C4-2B (cell line): ENCODE measurements at regions not wholly inside any gene's neighbourhood (a gene's known extent, or its start where the extent isn't known, plus 50 kb on each side); places are given as distances from the start of the nearest gene placed in this dataset.

Source experiments
- H3K27ac ChIP-seq: fragments of 450-650 bp; 2 replicates; pipeline ENCODE4 v1.5.1; 2017
- ZFX ChIP-seq: fragments of 450-650 bp; IDR thresholded peaks from 2 replicates; pipeline ENCODE4 v1.6.1; 2017
- TF ChIP-seq, protein P1 (sequence below): fragments of 450-650 bp; conservative IDR thresholded peaks from 2 replicates; pipeline ENCODE4 v1.5.1; 2017; ENCODE audit warnings: mild to moderate bottlenecking

DNA sequence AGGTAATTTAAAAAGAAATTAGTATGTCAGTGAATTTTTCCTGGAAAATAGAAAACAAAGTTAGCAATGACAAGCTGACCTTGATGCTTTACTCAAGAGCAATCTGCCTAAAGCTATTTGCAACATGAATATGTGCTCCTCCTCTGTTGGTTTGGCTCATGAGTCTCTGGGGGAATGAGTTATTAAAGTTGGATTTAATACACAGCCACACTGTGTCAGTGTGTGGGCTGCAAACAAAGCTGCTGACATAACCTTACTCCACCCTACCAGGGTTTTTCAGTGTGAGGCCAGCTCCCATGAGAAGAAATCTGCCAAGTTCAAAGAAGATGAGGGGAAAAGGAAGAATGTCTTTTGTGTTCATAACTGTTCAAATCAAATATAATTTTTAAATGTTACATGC, 280.5 kb downstream of the TLL1 start:
- no peak for TF ChIP-seq ZFX
- TF ChIP-seq, protein P1, sequence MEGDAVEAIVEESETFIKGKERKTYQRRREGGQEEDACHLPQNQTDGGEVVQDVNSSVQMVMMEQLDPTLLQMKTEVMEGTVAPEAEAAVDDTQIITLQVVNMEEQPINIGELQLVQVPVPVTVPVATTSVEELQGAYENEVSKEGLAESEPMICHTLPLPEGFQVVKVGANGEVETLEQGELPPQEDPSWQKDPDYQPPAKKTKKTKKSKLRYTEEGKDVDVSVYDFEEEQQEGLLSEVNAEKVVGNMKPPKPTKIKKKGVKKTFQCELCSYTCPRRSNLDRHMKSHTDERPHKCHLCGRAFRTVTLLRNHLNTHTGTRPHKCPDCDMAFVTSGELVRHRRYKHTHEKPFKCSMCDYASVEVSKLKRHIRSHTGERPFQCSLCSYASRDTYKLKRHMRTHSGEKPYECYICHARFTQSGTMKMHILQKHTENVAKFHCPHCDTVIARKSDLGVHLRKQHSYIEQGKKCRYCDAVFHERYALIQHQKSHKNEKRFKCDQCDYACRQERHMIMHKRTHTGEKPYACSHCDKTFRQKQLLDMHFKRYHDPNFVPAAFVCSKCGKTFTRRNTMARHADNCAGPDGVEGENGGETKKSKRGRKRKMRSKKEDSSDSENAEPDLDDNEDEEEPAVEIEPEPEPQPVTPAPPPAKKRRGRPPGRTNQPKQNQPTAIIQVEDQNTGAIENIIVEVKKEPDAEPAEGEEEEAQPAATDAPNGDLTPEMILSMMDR = no peak
- no peak overlapping the region for H3K27ac ChIP-seq

DNA sequence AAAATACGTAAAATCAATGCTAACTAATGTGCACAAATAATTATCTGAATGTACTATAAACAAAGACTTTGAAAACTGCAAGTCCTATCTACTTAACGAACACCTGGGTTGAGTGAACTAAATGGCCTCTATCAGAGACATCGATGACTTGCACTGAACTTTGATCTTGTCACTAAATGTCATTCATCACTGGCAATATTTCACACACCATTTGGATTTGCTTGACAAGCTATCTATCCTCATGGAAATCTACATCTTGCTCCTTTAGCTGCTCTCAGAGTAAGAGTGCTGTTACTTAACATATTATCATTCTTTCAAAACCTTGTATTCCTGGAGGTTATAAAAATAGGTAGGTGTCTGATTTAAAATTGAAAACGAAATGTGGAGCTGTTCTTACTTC, 289.3 kb downstream of the TLL1 start:
- no peak for TF ChIP-seq ZFX
- TF ChIP-seq, protein P1 = no peak
- H3K27ac ChIP-seq = no peak overlapping the region

DNA sequence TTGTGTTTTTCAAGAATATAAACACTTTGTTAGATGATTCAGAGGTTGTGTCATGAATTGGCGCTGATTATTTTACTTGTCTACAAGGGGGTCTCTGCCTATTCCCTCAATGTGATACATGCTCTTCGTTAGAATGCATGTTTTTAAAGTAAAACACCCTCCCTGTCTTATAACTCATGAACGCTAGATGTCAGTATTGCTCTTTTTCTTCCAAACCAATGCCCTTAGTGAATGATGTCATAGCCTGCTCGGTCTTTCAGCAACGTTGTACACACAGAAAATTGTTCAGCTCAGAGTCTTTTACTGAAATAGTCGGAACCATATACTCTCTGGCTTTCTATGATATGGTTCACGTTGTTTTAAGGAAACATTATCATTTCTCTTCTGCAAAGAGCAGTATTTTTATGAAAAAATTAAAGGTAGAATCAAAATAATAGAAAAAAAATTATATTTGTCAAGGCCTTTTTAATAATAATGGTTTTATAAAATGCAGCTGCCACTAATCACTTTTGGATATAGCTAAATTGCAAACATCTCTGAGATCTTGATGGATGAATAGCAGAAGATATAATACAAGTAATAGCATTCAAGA, 292.9 kb downstream of the TLL1 start:
- H3K27ac ChIP-seq = no peak overlapping the region
- TF ChIP-seq, protein P1 = peak; percentile 83
- no peak for TF ChIP-seq ZFX

DNA sequence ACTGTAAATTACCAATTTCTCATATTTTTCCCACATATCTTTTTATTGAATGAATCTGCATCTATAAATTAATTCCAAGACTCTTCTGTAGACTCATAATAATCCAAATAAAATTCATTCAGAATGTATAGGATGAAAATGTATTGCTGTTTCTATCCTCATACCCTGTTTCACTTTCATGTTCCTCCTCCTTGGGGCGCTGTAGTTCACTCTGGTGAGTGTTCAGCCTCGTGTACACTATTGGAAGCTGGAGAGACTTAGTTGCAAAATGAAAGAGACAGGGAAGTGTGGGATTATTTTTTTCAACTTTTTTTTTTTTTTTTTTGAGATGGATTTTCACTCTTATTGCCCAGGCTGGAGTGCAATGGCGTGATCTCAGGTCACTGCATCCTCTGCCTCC, 296.1 kb downstream of the TLL1 start:
- TF ChIP-seq, protein P1 = peak; percentile 56
- no peak for TF ChIP-seq ZFX
- no peak overlapping the region for H3K27ac ChIP-seq

DNA sequence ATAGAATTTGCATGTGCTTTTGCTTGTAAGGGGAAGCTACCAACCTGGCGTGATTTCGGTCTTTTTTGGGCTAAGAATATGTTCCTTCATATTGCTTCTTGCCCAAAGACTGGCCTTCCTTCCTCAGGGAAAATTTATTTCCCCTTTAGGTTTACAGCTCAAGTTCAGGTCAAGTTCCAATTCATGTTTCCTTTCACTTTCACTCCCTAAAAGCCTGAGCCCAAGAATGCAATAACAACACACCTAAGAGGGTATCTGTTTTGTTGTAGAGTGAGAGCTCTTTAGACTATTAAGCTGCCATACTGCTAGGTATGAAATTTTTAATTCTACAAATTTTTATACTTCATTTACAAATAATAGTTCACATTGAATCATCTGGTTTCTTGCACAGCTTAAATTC, 299.6 kb downstream of the TLL1 start:
- TF ChIP-seq, protein P1 = no peak
- no peak for TF ChIP-seq ZFX
- H3K27ac ChIP-seq = no peak overlapping the region

DNA sequence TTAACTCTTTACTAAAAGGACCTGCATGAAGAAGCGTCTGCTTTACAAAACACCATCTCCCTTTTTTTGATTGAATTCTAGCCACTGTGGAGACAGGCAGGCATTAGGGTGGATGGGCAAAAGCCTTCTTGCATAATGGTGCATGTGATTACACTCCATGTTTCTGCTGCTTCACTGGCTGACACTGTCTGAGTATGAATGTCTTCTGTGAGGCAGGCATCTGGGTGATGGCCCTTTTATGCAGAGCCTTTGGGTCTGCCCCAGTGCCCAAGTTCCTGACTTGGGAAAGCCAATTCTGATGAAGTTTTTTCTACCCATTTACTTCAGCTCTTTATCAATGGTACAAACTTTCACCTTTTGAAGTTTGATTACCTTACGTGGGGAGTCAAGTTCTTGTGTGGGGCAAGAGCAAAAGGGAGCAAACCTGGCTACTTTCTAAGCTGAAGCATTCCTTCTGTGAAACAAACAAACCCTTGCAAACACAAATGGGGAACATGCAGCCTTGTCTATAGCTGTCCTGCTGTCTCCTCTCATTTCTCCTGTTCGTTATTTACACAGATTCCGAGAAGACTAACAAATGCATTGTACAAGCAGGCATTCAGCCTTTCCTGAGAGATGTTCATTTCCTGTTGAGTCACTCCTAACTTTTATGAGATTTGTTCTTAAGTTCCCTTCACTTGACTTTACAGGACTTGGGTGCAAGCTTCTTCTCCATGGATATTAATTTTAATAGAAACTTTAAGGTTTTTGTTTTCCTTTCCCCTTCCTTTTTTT, 301.9 kb downstream of the TLL1 start:
- TF ChIP-seq, protein P1 = no peak
- TF ChIP-seq ZFX = no peak
- no peak overlapping the region for H3K27ac ChIP-seq

DNA sequence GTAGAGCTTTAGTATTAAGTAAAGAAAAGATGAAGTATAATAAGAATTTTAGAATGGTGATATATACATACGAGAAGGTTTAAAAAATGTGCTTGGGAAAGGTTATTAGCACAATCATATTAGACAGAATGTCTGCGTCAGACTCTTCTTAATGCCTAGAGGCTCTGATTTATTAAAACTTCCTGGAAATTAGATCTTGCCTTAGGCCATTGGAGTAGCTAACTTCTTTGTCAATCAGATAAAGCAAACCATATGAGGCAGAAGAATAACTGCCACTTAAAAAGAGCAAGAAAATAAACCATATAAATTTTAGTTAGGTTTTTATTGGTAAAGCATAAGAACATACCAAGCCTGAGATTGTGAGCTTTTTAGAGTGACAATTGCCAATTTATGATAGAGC, 309.1 kb downstream of the TLL1 start:
- H3K27ac ChIP-seq = no peak overlapping the region
- TF ChIP-seq ZFX = no peak
- TF ChIP-seq, protein P1 = no peak
